ENCODE measurements at regions not wholly inside any gene's neighbourhood (a gene's known extent, or its start where the extent isn't known, plus 50 kb on each side); places are given as distances from the start of the nearest gene placed in this dataset.

DNA sequence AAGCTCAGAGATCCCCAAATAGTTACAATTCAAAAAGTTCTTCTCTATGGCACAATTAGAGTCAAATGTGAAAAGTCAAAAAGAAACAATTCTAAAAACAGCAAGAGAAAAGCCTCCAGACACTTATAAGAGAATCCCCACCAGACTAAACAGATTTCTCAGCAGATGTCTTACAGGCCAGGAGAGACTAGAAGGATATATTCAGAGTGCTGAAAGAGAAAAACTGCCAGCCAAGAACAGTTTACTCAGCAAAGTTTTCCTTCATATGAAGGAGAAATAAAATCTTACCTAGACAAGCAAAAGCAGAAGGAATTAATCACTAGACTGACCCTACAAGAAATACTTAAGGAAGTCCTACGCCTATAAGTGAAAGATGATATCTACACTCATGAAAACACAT, 176.1 kb upstream of the OPRM1 start:
- no peak overlapping the region for H2AK5ac ChIP-seq (ENCODE audit: low read depth, low read length)
- TF ChIP-seq CEBPB (IDR thresholded peaks at IDR 0.05; ENCODE audit: low read depth, low read length) (no peak), FOS (IDR thresholded peaks at IDR 0.05; ENCODE audit: low read depth, low read length) (no peak), SMC3 (IDR thresholded peaks at IDR 0.05; ENCODE audit: low read depth, low read length) (no peak)
- TF ChIP-seq, protein P1, sequence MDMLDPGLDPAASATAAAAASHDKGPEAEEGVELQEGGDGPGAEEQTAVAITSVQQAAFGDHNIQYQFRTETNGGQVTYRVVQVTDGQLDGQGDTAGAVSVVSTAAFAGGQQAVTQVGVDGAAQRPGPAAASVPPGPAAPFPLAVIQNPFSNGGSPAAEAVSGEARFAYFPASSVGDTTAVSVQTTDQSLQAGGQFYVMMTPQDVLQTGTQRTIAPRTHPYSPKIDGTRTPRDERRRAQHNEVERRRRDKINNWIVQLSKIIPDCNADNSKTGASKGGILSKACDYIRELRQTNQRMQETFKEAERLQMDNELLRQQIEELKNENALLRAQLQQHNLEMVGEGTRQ (IDR thresholded peaks at IDR 0.05; ENCODE audit: low read depth, low read length): no peak
- TF ChIP-seq, protein P2, sequence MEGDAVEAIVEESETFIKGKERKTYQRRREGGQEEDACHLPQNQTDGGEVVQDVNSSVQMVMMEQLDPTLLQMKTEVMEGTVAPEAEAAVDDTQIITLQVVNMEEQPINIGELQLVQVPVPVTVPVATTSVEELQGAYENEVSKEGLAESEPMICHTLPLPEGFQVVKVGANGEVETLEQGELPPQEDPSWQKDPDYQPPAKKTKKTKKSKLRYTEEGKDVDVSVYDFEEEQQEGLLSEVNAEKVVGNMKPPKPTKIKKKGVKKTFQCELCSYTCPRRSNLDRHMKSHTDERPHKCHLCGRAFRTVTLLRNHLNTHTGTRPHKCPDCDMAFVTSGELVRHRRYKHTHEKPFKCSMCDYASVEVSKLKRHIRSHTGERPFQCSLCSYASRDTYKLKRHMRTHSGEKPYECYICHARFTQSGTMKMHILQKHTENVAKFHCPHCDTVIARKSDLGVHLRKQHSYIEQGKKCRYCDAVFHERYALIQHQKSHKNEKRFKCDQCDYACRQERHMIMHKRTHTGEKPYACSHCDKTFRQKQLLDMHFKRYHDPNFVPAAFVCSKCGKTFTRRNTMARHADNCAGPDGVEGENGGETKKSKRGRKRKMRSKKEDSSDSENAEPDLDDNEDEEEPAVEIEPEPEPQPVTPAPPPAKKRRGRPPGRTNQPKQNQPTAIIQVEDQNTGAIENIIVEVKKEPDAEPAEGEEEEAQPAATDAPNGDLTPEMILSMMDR (conservative IDR thresholded peaks at IDR 0.05; ENCODE audit: low read depth, low read length): no peak
- H3K4me2 ChIP-seq (ENCODE audit: low read depth, low read length): no peak overlapping the region
- H3K4me1 ChIP-seq (ENCODE audit: control insufficient read depth, insufficient read depth, low read length): no peaks in the 10 kb centered on the region
- peaks cover 14% of the 10 kb centered on the region for H3K9me3 ChIP-seq (ENCODE audit: control insufficient read depth, insufficient read depth, low read length)
- H2BK5ac ChIP-seq (ENCODE audit: low read depth, low read length, poor library complexity, severe bottlenecking): no peak overlapping the region
- no peaks in the 10 kb centered on the region for H3K27me3 ChIP-seq (ENCODE audit: control insufficient read depth, insufficient read depth, low read length)
- H3K27ac ChIP-seq (ENCODE audit: insufficient read depth, low read length): no peak overlapping the region
- H3K4ac ChIP-seq (ENCODE audit: low read depth, low read length): no peak overlapping the region
- no peaks in the 10 kb centered on the region for H3K79me1 ChIP-seq (ENCODE audit: low read depth in 1 of 2, low read length in 2 of 2)
- no peak overlapping the region for H3K23ac ChIP-seq (ENCODE audit: low read depth, low read length)
- no peak overlapping the region for H3K4me3 ChIP-seq (ENCODE audit: insufficient read depth, low read depth, low read length)
- in situ Hi-C loops (cut with MboI; ENCODE audit: low sequenced_read_pairs): no loop called here
- POLR2A ChIA-PET (ENCODE audit: unreplicated experiment): no interaction called here
- ATAC-seq (ENCODE audit: low read depth) (no peak), DNase-seq (no peak)
- no peak overlapping the region for H4K5ac ChIP-seq (ENCODE audit: low read depth, low read length)
- CTCF ChIA-PET: no interaction called here
- no peak overlapping the region for H3K9ac ChIP-seq (ENCODE audit: low read depth, low read length)
- no peak overlapping the region for H3K56ac ChIP-seq (ENCODE audit: extremely low read depth, insufficient read depth, low read length)
- no peaks in the 10 kb centered on the region for H4K20me1 ChIP-seq (ENCODE audit: insufficient read depth, low read length)
- BruUV-seq (replicated peaks): no TSS peak
- H4K91ac ChIP-seq (ENCODE audit: insufficient read depth, low read depth, low read length): no peak overlapping the region
- no peak overlapping the region for H2BK20ac ChIP-seq (ENCODE audit: low read depth, low read length)
- dilution Hi-C loops (cut with HindIII; ENCODE audit: low sequenced_read_pairs, unreplicated experiment): no loop called here
- no peak overlapping the region for H2AK9ac ChIP-seq (replicated peaks; ENCODE audit: low read depth, low read length, poor library complexity)
- H2BK120ac ChIP-seq (ENCODE audit: low read depth, low read length): no peak overlapping the region
- H3K9me1 ChIP-seq (ENCODE audit: insufficient read depth, low read length): no peaks in the 10 kb centered on the region
- intact Hi-C loops (cut with micrococcal nuclease): no loop called here
- H4K8ac ChIP-seq (ENCODE audit: low read depth in 2 of 2, low read length in 2 of 2): no peak overlapping the region
- H2BK15ac ChIP-seq (ENCODE audit: low read depth, low read length): no peak overlapping the region
- no peak overlapping the region for H3K18ac ChIP-seq (ENCODE audit: low read depth, low read length)
- no peaks in the 10 kb centered on the region for H3K36me3 ChIP-seq (ENCODE audit: control insufficient read depth, insufficient read depth, low read length)
- H2AFZ ChIP-seq (replicated peaks; ENCODE audit: low read length, poor library complexity): no peak overlapping the region
- WGBS, 2 experiments (ENCODE audit: extremely low coverage in 2 of 2, insufficient read length in 1 of 2): no CpG with 5 or more reads among the region's 1 CpG
- no peak overlapping the region for H3K14ac ChIP-seq (replicated peaks; ENCODE audit: low read depth, low read length)
